ENCODE measurements at regions not wholly inside any gene's neighbourhood (a gene's known extent, or its start where the extent isn't known, plus 50 kb on each side); places are given as distances from the start of the nearest gene placed in this dataset.
"Not testable (repeated sequence)": the region's sequence is repeated elsewhere in the genome, so short reads cannot be mapped to it uniquely, and the experiment has no call there.

DNA sequence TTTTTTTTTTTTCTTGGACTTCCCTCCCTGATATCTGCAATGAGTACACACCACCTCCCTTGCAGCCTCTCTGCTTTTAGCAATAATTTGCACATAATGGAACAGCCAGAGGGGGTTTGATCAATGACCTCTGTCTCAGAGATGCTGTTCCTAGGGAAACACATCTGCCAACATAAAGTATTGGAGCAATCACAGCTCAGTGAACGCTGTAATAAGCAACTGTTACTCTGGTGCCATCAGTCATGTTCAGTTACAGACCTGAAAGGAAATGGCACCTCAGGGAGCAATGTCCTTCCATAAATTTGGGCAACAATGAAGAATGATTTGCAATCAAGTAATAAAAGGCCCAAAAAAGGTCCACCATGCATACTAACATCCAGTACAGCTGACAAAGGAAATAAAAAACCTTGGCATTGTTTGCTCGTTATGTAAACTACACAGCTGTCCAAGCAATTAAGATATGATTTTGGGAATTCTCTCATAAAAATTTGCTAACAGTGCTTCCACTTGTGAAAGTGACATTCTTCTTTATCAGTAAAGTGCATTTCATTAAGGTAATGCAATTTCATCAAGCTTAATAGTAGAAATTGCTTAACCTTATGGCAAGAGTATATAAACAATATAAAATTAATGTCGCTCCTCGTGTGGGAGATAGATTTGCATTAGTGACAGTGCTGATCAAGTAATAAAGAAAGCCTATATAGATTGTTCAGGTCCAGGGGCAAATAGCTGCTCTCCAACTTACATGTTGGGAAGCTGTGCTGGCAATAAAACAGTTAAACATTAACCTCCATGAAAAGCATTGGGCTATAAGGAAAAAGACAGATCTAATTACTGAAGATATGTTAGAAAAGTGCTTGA lies 167.8 kb downstream of the RASEF start:
- no peak for DNase-seq (ENCODE audit: low read depth in 2 of 2)

DNA sequence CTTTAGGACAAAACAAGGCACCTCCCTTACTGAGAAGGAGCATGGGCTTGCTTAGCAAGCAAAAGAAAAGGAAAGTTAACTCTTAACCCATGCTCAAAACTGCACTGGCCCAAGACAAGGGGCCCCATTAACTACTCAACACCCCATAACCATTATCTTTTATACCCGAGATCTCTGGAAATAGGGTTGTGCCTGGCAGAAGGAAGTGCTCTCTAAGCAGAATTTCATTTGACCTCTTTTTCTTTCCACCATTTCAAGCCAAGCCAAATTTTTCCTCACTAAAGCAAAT lies 167.2 kb downstream of the RASEF start:
- no peak for DNase-seq (ENCODE audit: low read depth in 2 of 2)

DNA sequence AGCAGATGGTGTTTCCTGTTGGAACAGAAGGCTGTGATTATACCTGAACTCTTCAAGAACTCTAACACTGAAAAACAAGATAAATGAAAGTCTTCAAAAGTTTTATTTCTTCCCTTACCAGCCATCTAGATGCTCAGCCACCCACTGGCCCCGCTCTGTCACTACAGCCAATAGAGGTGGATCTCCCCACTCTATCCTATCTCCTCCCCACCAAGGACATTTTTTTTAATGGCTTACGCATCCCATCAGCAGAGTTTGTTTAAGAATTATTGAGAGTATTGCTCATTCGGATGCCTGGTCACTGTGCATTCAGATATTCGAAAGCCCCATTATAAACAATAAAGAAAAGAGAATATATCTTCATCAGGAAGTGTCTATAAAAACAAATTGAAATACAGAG lies 159.4 kb downstream of the RASEF start:
- DNase-seq (ENCODE audit: low read depth in 2 of 2): no peak

DNA sequence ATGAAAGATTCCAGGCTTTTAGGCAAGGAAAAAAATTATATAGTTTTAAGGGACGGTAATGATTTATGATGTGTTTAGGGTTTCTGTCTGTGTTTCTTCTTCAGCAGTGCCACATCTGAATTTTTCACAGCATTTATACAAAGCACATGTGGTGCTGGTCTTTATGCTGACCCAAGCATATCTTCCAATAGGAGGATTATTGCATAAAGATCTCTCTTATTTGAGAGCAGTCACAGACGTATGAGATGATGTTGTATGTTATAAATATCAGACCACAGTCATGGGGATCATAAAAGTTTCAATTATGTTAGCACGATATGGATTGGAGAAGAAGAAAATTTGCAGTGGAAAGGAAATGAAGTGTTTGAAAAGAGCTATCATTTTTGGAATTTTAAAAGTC lies 150.9 kb downstream of the RASEF start:
- DNase-seq (ENCODE audit: low read depth in 2 of 2): no peak

DNA sequence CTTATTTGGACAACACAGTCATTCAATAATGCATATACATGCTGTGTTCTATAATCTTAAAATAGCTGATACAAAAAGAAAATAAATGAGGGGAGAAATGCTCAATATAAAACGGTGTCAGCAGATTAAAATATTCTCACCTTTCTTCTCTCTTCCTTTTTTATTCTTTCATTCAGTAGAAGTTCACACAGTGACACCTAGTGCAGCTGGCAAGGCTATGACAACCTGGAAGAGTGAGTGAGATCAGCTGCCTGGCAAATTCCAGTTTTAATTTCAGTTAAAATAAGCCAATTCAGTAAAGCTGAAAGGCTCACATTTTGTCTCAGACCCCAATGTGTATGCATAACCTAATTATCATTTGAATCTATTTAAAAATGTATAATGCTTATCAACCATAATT lies 150.3 kb downstream of the RASEF start:
- DNase-seq (ENCODE audit: low read depth in 2 of 2): no peak

DNA sequence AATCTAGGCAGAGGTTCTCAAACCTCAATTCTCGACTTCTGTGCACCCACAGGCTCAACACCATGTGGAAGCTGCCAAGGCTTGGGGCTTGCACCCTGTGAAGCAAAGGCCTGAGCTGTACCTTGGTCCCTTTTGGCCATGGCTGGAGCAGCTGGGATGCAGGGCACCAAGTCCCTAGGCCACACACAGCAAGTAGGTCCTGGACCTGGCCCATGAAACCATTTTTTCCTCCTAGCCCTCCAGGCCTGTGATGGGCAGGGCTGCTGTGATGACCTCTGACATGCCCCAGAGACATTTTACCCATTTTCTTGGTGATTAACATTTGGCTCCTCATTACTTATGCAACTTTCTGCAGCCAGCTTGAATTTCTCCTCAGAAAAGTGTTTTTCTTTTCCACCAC lies 146.7 kb downstream of the RASEF start:
- DNase-seq (ENCODE audit: low read depth in 2 of 2): not testable (repeated sequence)

DNA sequence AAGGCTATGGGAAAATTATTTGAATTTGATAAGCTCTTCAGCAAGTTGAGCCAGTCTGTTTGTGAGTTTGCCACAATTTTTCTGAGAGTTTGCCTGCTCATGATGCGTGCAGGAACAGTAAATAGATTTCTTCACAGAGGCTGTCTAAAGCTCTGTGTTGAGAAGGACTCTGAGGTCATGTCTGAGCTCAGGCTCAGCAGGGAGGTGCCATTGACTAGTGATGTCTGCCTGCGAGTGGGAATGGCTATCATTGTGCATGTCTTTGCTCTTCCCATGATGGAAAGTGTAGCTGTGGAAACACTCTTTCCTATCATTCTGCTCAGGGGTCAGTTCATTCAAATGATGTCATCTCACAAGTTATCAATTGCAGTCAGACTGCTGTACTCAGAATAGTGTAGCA lies 142.8 kb downstream of the RASEF start:
- DNase-seq (ENCODE audit: low read depth in 2 of 2): no peak

DNA sequence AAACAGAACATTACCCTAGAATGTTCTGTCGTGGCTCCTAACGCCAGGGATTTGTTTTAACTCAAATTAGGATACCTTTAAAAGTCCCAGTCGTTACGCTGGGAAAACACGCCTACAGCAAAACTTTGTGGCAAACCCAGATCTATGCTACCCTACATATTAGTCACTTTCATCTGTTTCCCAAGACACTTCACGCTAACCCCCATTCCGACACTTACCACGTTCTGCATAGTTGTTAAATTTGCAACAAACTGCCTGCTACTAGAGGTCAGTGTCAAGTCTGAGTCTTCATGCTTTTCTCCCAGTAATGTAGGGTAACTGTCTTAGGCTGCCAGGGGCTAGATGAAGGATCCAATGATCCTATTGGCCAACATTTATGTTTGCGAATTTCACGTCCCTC lies 140.3 kb downstream of the RASEF start:
- DNase-seq (ENCODE audit: low read depth in 2 of 2): no peak

DNA sequence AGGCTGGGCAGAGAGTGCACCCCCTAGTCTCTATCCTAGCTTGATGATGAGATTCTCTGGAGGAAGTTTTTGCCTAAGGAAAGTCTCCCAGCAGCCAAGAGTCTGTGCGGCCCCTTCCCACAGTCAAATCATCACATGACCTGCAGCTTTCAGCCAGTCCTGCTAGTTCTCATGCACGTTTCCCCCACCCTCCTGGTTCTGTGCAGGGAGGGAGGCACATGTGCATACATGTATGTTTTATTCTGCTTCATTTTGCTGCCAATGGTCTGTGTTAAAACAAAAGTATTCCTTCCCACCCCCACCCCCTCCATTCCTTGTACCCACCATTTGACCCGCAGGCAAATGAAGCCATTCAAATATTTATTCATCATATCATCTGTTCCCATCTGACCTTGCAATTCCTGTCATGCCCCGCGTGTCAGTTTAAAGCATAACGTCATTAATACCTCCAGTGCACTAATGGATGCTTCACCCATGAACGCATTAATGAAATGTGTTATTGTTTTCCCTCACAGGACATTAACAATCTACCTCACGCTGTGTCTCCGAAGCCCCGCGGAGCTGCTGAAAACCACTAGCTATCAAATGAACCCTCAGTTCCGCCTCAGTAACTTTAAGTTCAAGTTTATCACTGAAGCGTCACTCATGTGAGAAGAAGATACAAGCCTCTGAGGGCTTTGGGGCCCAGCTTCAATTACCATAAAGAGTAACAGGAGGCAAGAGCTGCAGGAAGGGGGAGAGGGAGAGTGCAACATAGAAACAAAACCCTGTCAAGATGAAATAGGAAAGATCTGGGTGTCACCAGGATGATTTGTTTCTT lies 139.6 kb downstream of the RASEF start:
- no peak for DNase-seq (ENCODE audit: low read depth in 2 of 2)

DNA sequence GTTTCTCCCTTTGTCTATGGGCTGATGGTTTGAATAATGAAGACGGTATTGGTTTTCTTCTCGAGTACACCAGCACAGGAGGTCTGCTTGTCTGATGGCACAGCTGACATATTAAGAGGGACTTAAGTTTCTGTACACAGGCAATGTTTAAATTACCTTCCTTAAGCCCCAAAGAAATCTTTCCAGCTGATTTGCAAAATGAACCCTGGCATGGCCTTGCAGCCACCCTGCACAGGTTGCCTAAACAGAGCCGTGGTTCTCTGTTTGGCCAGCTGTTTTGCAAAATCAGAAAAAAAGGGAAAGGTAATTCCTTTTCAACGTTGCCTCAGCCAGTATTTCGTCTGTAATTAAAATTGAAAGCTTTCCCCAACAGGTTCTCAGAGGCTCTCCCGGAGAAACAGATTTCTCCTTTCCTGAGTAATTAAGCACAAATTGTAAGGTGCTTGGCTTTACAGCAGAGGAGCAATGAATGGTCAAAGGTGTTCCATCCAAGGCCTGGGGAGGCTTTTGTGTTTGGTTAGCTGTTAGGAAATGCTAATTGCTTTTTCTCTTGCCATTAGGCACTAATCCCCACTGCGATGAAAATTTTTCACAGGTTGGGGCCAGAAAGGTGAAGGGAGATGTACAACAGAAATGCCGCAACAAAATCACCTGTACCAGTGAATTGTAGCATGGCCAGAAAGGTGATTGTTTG lies 138.9 kb downstream of the RASEF start:
- DNase-seq (ENCODE audit: low read depth in 2 of 2): no peak

Measured in fibroblast of skin of left quadriceps (primary cell).